Fibroblast of gingiva (primary cell): ENCODE measurements at regions not wholly inside any gene's neighbourhood (a gene's known extent, or its start where the extent isn't known, plus 50 kb on each side); places are given as distances from the start of the nearest gene placed in this dataset.
A peak's percentile ranks its signal among the peaks of the same experiment; 100 is the strongest.
"Not testable (repeated sequence)": the region's sequence is repeated elsewhere in the genome, so short reads cannot be mapped to it uniquely, and the experiment has no call there.

Source experiments
- DNase-seq: peaks from one replicate; pipeline ENCODE4 v3.0.0-alpha.2; 2011; ENCODE audit warnings: low read depth

GRCh38 chr2:104904889-104905288 is 51.0 kb downstream of the POU3F3 start:
- DNase-seq = no peak

- DNase-seq = no peak
Observed at GRCh38 chr2:104909317-104909716, 55.4 kb downstream of the POU3F3 start.

GRCh38 chr2:104914509-104914908 is 60.6 kb downstream of the POU3F3 start:
- no peak for DNase-seq

GRCh38 chr2:104915107-104915793 is 61.3 kb downstream of the POU3F3 start:
- DNase-seq = no peak

- peak; percentile 38 for DNase-seq
Observed at GRCh38 chr2:104919127-104919526, 65.2 kb downstream of the POU3F3 start.

GRCh38 chr2:104923665-104924064 is 69.8 kb downstream of the POU3F3 start:
- DNase-seq = no peak

- no peak for DNase-seq
Observed at GRCh38 chr2:104929663-104930062, 75.7 kb downstream of the POU3F3 start.

- DNase-seq = peak; percentile 29
Observed at GRCh38 chr2:104930732-104931131, 76.8 kb downstream of the POU3F3 start.

- no peak for DNase-seq
Observed at GRCh38 chr2:104932243-104932642, 78.3 kb downstream of the POU3F3 start.

- DNase-seq = no peak
Observed at GRCh38 chr2:104933151-104933917, 79.4 kb downstream of the POU3F3 start.

GRCh38 chr2:104936527-104936926 is 82.6 kb downstream of the POU3F3 start:
- peak; percentile 65 for DNase-seq

- DNase-seq = no peak
Observed at GRCh38 chr2:104938231-104938941, 84.5 kb downstream of the POU3F3 start.

- peak; percentile 61 for DNase-seq
Observed at GRCh38 chr2:104939570-104940217, 85.8 kb downstream of the POU3F3 start.

- DNase-seq = peak; percentile 24
Observed at GRCh38 chr2:104944495-104944894, 90.6 kb downstream of the POU3F3 start.

- DNase-seq = no peak
Observed at GRCh38 chr2:104945121-104945520, 91.2 kb downstream of the POU3F3 start.

GRCh38 chr2:104945866-104946265 is 92.0 kb downstream of the POU3F3 start:
- no peak for DNase-seq

- not testable (repeated sequence) for DNase-seq
Observed at GRCh38 chr2:104947456-104947855, 90.4 kb upstream of the MRPS9 start.

- no peak for DNase-seq
Observed at GRCh38 chr2:104952976-104953375, 84.9 kb upstream of the MRPS9 start.

- no peak for DNase-seq
Observed at GRCh38 chr2:104965900-104966299, 72.0 kb upstream of the MRPS9 start.

- no peak for DNase-seq
Observed at GRCh38 chr2:104969564-104969963, 68.3 kb upstream of the MRPS9 start.

GRCh38 chr2:104975371-104975770 is 62.5 kb upstream of the MRPS9 start:
- DNase-seq = no peak

GRCh38 chr2:104975851-104976250 is 62.0 kb upstream of the MRPS9 start:
- no peak for DNase-seq
